ENCODE measurements at regions not wholly inside any gene's neighbourhood (a gene's known extent, or its start where the extent isn't known, plus 50 kb on each side); places are given as distances from the start of the nearest gene placed in this dataset.

- peaks cover 2% of the 10 kb centered on the region for H3K27me3 Mint-ChIP-seq
- no peak for DNase-seq
- H3K4me1 Mint-ChIP-seq: no peaks in the 10 kb centered on the region
- ATAC-seq (ENCODE audit: low read depth): no peak
- H3K36me3 Mint-ChIP-seq: no peaks in the 10 kb centered on the region
- no peak overlapping the region for H3K27ac Mint-ChIP-seq
- H3K4me3 Mint-ChIP-seq: no peak overlapping the region
- no peaks in the 10 kb centered on the region for H3K9me3 Mint-ChIP-seq
- POLR2A ChIA-PET: no interaction called here
Observed at GRCh38 chr6:97563529-97563928, 280.5 kb upstream of the MMS22L start.

- H3K4me3 Mint-ChIP-seq: no peak overlapping the region
- no peak for ATAC-seq (ENCODE audit: low read depth)
- POLR2A ChIA-PET: no interaction called here
- H3K4me1 Mint-ChIP-seq: no peaks in the 10 kb centered on the region
- no peaks in the 10 kb centered on the region for H3K9me3 Mint-ChIP-seq
- H3K36me3 Mint-ChIP-seq: no peaks in the 10 kb centered on the region
- no peak for DNase-seq
- no peaks in the 10 kb centered on the region for H3K27me3 Mint-ChIP-seq
- no peak overlapping the region for H3K27ac Mint-ChIP-seq
Observed at GRCh38 chr6:97572943-97573342, 289.9 kb upstream of the MMS22L start.

DNA sequence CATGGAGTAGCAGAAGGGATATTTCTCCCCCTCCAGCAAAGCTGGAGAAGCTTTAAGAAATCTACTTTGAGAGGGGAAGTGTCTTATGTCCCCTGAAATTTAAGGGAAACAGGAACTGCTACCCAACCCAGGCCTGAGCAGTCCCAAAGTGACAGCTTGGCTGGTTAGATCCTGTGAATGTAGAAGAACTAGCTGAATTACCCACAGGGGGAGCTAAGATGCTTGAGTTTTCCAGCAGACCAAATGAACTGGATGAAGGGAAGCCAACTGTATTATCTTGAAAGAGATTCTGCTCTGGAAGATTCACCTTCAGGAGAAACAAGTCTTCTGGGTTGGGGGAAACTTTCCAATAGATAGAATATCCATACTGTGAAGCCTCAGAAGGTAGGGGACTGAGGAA is 303.3 kb upstream of the MMS22L start:
- DNase-seq: no peak
- H3K27ac Mint-ChIP-seq: no peak overlapping the region
- H3K36me3 Mint-ChIP-seq: no peaks in the 10 kb centered on the region
- H3K27me3 Mint-ChIP-seq: no peaks in the 10 kb centered on the region
- H3K9me3 Mint-ChIP-seq: no peaks in the 10 kb centered on the region
- ATAC-seq (ENCODE audit: low read depth): no peak
- H3K4me1 Mint-ChIP-seq: no peaks in the 10 kb centered on the region
- H3K4me3 Mint-ChIP-seq: no peak overlapping the region
- POLR2A ChIA-PET: no interaction called here

- Mint-ChIP-seq H3K4me1 (no peaks in the 10 kb centered on the region), H3K9me3 (no peaks in the 10 kb centered on the region), H3K27ac (no peak overlapping the region), H3K27me3 (no peaks in the 10 kb centered on the region), H3K36me3 (no peaks in the 10 kb centered on the region), H3K4me3 (no peak overlapping the region)
- POLR2A ChIA-PET: no interaction called here
- DNase-seq (no peak), ATAC-seq (ENCODE audit: low read depth) (no peak)
Observed at GRCh38 chr6:97591955-97592354, 308.9 kb upstream of the MMS22L start.

- no peaks in the 10 kb centered on the region for H3K9me3 Mint-ChIP-seq
- DNase-seq (no peak), ATAC-seq (ENCODE audit: low read depth) (no peak)
- peaks cover 2% of the 10 kb centered on the region for H3K27me3 Mint-ChIP-seq
- H3K27ac Mint-ChIP-seq: no peak overlapping the region
- H3K4me3 Mint-ChIP-seq: no peak overlapping the region
- H3K4me1 Mint-ChIP-seq: no peaks in the 10 kb centered on the region
- POLR2A ChIA-PET: no interaction called here
- H3K36me3 Mint-ChIP-seq: no peaks in the 10 kb centered on the region
Observed at GRCh38 chr6:97594844-97595243, 311.8 kb upstream of the MMS22L start.

GRCh38 chr6:97621111-97621510 is 338.1 kb upstream of the MMS22L start:
- H3K36me3 Mint-ChIP-seq: no peaks in the 10 kb centered on the region
- POLR2A ChIA-PET: no interaction called here
- ATAC-seq (ENCODE audit: low read depth) (no peak), DNase-seq (no peak)
- no peaks in the 10 kb centered on the region for H3K27me3 Mint-ChIP-seq
- no peak overlapping the region for H3K27ac Mint-ChIP-seq
- no peak overlapping the region for H3K4me3 Mint-ChIP-seq
- no peaks in the 10 kb centered on the region for H3K9me3 Mint-ChIP-seq
- H3K4me1 Mint-ChIP-seq: no peaks in the 10 kb centered on the region

DNA sequence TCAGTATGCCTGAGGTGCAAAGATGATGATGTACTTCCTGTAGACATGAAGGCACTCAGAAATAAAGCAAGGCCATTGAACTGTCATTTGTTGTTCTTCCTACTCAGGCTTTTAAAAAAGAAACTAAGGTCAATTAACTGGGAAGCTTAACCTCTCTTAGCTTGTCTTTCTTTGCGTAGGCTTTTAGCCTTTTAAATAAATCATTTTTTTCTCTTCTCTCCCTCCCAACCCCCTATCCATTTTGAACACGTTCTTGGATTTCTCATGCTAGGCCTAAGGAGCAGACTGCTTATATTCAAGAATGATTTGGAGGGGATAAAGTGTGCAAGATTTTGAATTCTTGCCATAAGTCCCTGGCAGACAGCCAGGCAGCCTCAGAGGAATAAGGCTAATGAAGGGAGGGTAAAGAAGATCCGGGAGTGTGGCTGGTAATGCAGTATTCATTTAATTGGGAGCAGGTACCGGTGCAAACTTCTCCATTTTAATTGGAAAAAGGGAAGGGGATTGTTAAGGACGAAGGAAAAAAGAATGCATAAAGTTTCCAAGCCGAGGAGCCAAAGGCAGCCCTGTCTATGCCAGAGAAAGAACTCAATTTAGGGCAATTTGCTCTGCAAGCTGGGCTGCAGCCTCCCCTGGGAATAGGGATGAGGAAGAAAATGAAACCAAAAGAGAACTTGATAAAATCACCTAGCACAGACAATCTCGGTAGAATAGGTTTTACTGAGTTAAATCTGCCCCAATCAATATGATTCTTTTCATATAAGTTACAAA is 343.8 kb upstream of the MMS22L start:
- no peaks in the 10 kb centered on the region for H3K4me1 Mint-ChIP-seq
- POLR2A ChIA-PET: no interaction called here

GRCh38 chr6:97629180-97629579 is 346.2 kb upstream of the MMS22L start:
- DNase-seq (no peak), ATAC-seq (ENCODE audit: low read depth) (no peak)
- H3K36me3 Mint-ChIP-seq: no peaks in the 10 kb centered on the region
- no peaks in the 10 kb centered on the region for H3K4me1 Mint-ChIP-seq
- H3K27me3 Mint-ChIP-seq: no peaks in the 10 kb centered on the region
- no peak overlapping the region for H3K4me3 Mint-ChIP-seq
- no peaks in the 10 kb centered on the region for H3K9me3 Mint-ChIP-seq
- no peak overlapping the region for H3K27ac Mint-ChIP-seq
- POLR2A ChIA-PET: no interaction called here

More for the DNA sequence above, 343.8 kb upstream of the MMS22L start:
- Mint-ChIP-seq H3K4me3 (no peak overlapping the region), H3K9me3 (no peaks in the 10 kb centered on the region), H3K27ac (no peak overlapping the region), H3K27me3 (no peaks in the 10 kb centered on the region), H3K36me3 (no peaks in the 10 kb centered on the region)
- DNase-seq (no peak), ATAC-seq (ENCODE audit: low read depth) (no peak)

DNA sequence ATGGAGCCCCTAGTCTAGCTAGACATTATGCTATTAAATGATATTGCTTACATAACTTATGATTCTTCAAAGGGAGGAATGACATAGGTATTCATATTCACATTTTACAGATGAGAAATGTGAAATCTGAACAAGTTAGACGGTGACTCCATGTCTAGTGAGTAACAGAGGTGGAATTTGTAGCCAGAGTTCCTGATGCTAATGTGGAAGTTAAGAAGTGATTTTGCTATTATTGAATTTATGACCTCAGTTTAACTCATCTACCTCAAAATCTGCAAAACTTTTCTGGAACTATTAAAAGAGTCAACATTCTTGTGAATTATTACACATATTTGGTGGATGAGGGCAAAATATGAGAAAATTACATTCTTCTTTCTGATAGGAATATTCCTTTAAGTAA is 347.6 kb upstream of the MMS22L start:
- Mint-ChIP-seq H3K27ac (no peak overlapping the region), H3K9me3 (no peaks in the 10 kb centered on the region), H3K4me3 (no peak overlapping the region), H3K36me3 (no peaks in the 10 kb centered on the region), H3K27me3 (no peaks in the 10 kb centered on the region), H3K4me1 (no peaks in the 10 kb centered on the region)
- no peak for ATAC-seq (ENCODE audit: low read depth)
- no peak for DNase-seq
- POLR2A ChIA-PET: no interaction called here

- H3K36me3 Mint-ChIP-seq: no peaks in the 10 kb centered on the region
- no peaks in the 10 kb centered on the region for H3K4me1 Mint-ChIP-seq
- H3K9me3 Mint-ChIP-seq: no peaks in the 10 kb centered on the region
- no peak overlapping the region for H3K4me3 Mint-ChIP-seq
- no peak overlapping the region for H3K27ac Mint-ChIP-seq
- POLR2A ChIA-PET: no interaction called here
- DNase-seq (no peak), ATAC-seq (ENCODE audit: low read depth) (no peak)
- H3K27me3 Mint-ChIP-seq: no peaks in the 10 kb centered on the region
Observed at GRCh38 chr6:97632341-97632740, 349.3 kb upstream of the MMS22L start.

GRCh38 chr6:97639702-97640101 is 356.7 kb upstream of the MMS22L start:
- H3K27me3 Mint-ChIP-seq: no peaks in the 10 kb centered on the region
- H3K36me3 Mint-ChIP-seq: no peaks in the 10 kb centered on the region
- no peaks in the 10 kb centered on the region for H3K4me1 Mint-ChIP-seq
- POLR2A ChIA-PET: no interaction called here
- H3K27ac Mint-ChIP-seq: no peak overlapping the region
- H3K4me3 Mint-ChIP-seq: no peak overlapping the region
- peaks cover 3% of the 10 kb centered on the region for H3K9me3 Mint-ChIP-seq
- DNase-seq (no peak), ATAC-seq (ENCODE audit: low read depth) (no peak)

- Mint-ChIP-seq H3K9me3 (peaks cover 3% of the 10 kb centered on the region), H3K36me3 (no peaks in the 10 kb centered on the region), H3K27me3 (no peaks in the 10 kb centered on the region), H3K27ac (no peak overlapping the region), H3K4me1 (no peaks in the 10 kb centered on the region), H3K4me3 (no peak overlapping the region)
- ATAC-seq (ENCODE audit: low read depth) (no peak), DNase-seq (no peak)
- POLR2A ChIA-PET: no interaction called here
Observed at GRCh38 chr6:97644353-97644752, 361.3 kb upstream of the MMS22L start.

- no peak for ATAC-seq (ENCODE audit: low read depth)
- Mint-ChIP-seq H3K27ac (no peak overlapping the region), H3K27me3 (no peaks in the 10 kb centered on the region), H3K9me3 (no peaks in the 10 kb centered on the region), H3K4me3 (no peak overlapping the region), H3K36me3 (no peaks in the 10 kb centered on the region), H3K4me1 (no peaks in the 10 kb centered on the region)
- POLR2A ChIA-PET: no interaction called here
- no peak for DNase-seq
Observed at GRCh38 chr6:97645757-97646156, 362.7 kb upstream of the MMS22L start.

- H3K4me3 Mint-ChIP-seq: no peak overlapping the region
- peaks cover 2% of the 10 kb centered on the region for H3K9me3 Mint-ChIP-seq
- no peaks in the 10 kb centered on the region for H3K36me3 Mint-ChIP-seq
- no peaks in the 10 kb centered on the region for H3K27me3 Mint-ChIP-seq
- H3K4me1 Mint-ChIP-seq: no peaks in the 10 kb centered on the region
- H3K27ac Mint-ChIP-seq: no peak overlapping the region
- ATAC-seq (ENCODE audit: low read depth) (no peak), DNase-seq (no peak)
- POLR2A ChIA-PET: no interaction called here
Observed at GRCh38 chr6:97653076-97653475, 370.1 kb upstream of the MMS22L start.

GRCh38 chr6:97653517-97653916 is 370.5 kb upstream of the MMS22L start:
- POLR2A ChIA-PET: no interaction called here
- Mint-ChIP-seq H3K27ac (no peak overlapping the region), H3K9me3 (peaks cover 2% of the 10 kb centered on the region), H3K36me3 (no peaks in the 10 kb centered on the region), H3K4me3 (no peak overlapping the region), H3K27me3 (no peaks in the 10 kb centered on the region), H3K4me1 (no peaks in the 10 kb centered on the region)
- DNase-seq (no peak), ATAC-seq (ENCODE audit: low read depth) (no peak)
